Nephron (organoid): ENCODE measurements at regions not wholly inside any gene's neighbourhood (a gene's known extent, or its start where the extent isn't known, plus 50 kb on each side); places are given as distances from the start of the nearest gene placed in this dataset.

Source experiments
- H3K27ac Mint-ChIP-seq, 3 experiments: 2 replicates each; pipeline ENCODE4 v1.8.0; 2020; ENCODE audit warnings: mixed read lengths in 3 of 3, mild to moderate bottlenecking in 2 of 3, moderate library complexity in 1 of 3
- H3K27me3 Mint-ChIP-seq: 2 replicates; pipeline ENCODE4 v1.8.0; 2021; ENCODE audit warnings: low read depth, mild to moderate bottlenecking, moderate library complexity, mixed read lengths
- H3K36me3 Mint-ChIP-seq: 2 replicates; pipeline ENCODE4 v1.8.0; 2020; ENCODE audit warnings: low read depth, mixed read lengths
- H3K4me1 Mint-ChIP-seq: 2 replicates; pipeline ENCODE4 v1.8.0; 2020; ENCODE audit warnings: mixed read lengths
- H3K4me3 Mint-ChIP-seq, 3 experiments: 2 replicates each; pipeline ENCODE4 v1.8.0; 2020; ENCODE audit warnings: mild to moderate bottlenecking in 3 of 3, mixed read lengths in 3 of 3, moderate library complexity in 2 of 3
- H3K9me3 Mint-ChIP-seq: 2 replicates; pipeline ENCODE4 v1.8.0; 2020; ENCODE audit warnings: mixed read lengths
- CTCF ChIP-seq, 3 experiments: fragments of 200-600 bp; sonication (generic); IDR thresholded peaks; one replicate each; pipeline ENCODE4 v1.5.0; 2021; ENCODE audit warnings: antibody characterized with exemption in 3 of 3; ENCODE audit not compliant: unreplicated experiment in 3 of 3

- H3K9me3 Mint-ChIP-seq = no peaks in the 10 kb centered on the region
- H3K27me3 Mint-ChIP-seq = no peaks in the 10 kb centered on the region
- H3K4me1 Mint-ChIP-seq = no peaks in the 10 kb centered on the region
- no peak overlapping the region for H3K27ac Mint-ChIP-seq
- no peak for TF ChIP-seq CTCF (IDR thresholded peaks at IDR 0.05; ENCODE audit: unreplicated experiment in 3 of 3)
- no peak overlapping the region for H3K4me3 Mint-ChIP-seq
- no peaks in the 10 kb centered on the region for H3K36me3 Mint-ChIP-seq
Measured at GRCh38 chr2:41705634-41706033, 342.2 kb upstream of the PKDCC start.

- Mint-ChIP-seq H3K4me3 (no peak overlapping the region), H3K4me1 (no peaks in the 10 kb centered on the region), H3K27me3 (no peaks in the 10 kb centered on the region), H3K27ac (no peak overlapping the region), H3K36me3 (no peaks in the 10 kb centered on the region), H3K9me3 (no peaks in the 10 kb centered on the region)
- TF ChIP-seq CTCF (IDR thresholded peaks at IDR 0.05; ENCODE audit: unreplicated experiment in 3 of 3) = no peak
Measured at GRCh38 chr2:41706286-41706685, 341.5 kb upstream of the PKDCC start.

- Mint-ChIP-seq H3K4me3 (no peak overlapping the region), H3K27ac (no peak overlapping the region), H3K4me1 (no peaks in the 10 kb centered on the region), H3K27me3 (no peaks in the 10 kb centered on the region), H3K36me3 (no peaks in the 10 kb centered on the region), H3K9me3 (no peaks in the 10 kb centered on the region)
- TF ChIP-seq CTCF (IDR thresholded peaks at IDR 0.05; ENCODE audit: unreplicated experiment in 3 of 3) = no peak
Measured at GRCh38 chr2:41707790-41708451, 339.9 kb upstream of the PKDCC start.

- H3K9me3 Mint-ChIP-seq = no peaks in the 10 kb centered on the region
- no peaks in the 10 kb centered on the region for H3K27me3 Mint-ChIP-seq
- H3K36me3 Mint-ChIP-seq = no peaks in the 10 kb centered on the region
- no peak overlapping the region for H3K4me3 Mint-ChIP-seq
- H3K27ac Mint-ChIP-seq = no peak overlapping the region
- no peaks in the 10 kb centered on the region for H3K4me1 Mint-ChIP-seq
- no peak for TF ChIP-seq CTCF (IDR thresholded peaks at IDR 0.05; ENCODE audit: unreplicated experiment in 3 of 3)
Measured at GRCh38 chr2:41709702-41710599, 337.9 kb upstream of the PKDCC start.

- H3K9me3 Mint-ChIP-seq = no peaks in the 10 kb centered on the region
- H3K36me3 Mint-ChIP-seq = no peaks in the 10 kb centered on the region
- peaks cover 4% of the 10 kb centered on the region for H3K4me1 Mint-ChIP-seq
- H3K27ac Mint-ChIP-seq = no peak overlapping the region
- no peaks in the 10 kb centered on the region for H3K27me3 Mint-ChIP-seq
- no peak overlapping the region for H3K4me3 Mint-ChIP-seq
- no peak for TF ChIP-seq CTCF (IDR thresholded peaks at IDR 0.05; ENCODE audit: unreplicated experiment in 3 of 3)
Measured at GRCh38 chr2:41710944-41711343, 336.9 kb upstream of the PKDCC start.
